Aorta (tissue), 5 donors: ENCODE measurements at regions not wholly inside any gene's neighbourhood (a gene's known extent, or its start where the extent isn't known, plus 50 kb on each side); places are given as distances from the start of the nearest gene placed in this dataset.
"Not testable (repeated sequence)": the region's sequence is repeated elsewhere in the genome, so short reads cannot be mapped to it uniquely, and the experiment has no call there.

ENCODE experiments used
- ATAC-seq: fragments of 200-7000 bp; cut with Tn5 transposase; one replicate; pipeline ENCODE4 v1.9.1; 2022; ENCODE audit warnings: moderate library complexity; ENCODE audit not compliant: low FRiP score
- DNase-seq, 2 donors: peaks; one replicate each; pipeline ENCODE4 v3.0.0-alpha.2; 2020
- H3K27ac ChIP-seq, 2 donors: one replicate each; pipeline ENCODE4 v1.5.1; 2013; ENCODE audit warnings: low read length in 2 of 2, mild to moderate bottlenecking in 2 of 2, moderate library complexity in 2 of 2, control low read depth in 1 of 2, inconsistent platforms in 1 of 2, low read depth in 1 of 2
- H3K27me3 ChIP-seq, 2 donors: one replicate each; pipeline ENCODE4 v1.6.1; 2013; ENCODE audit warnings: control low read depth in 1 of 2, low read length in 1 of 2, mild to moderate bottlenecking in 1 of 2, moderate library complexity in 1 of 2; ENCODE audit not compliant: insufficient read depth in 2 of 2, control insufficient read depth in 1 of 2
- H3K36me3 ChIP-seq, 2 donors: one replicate each; pipeline ENCODE4 v1.6.1; 2013; ENCODE audit warnings: control low read depth in 1 of 2, low read length in 1 of 2, mild to moderate bottlenecking in 1 of 2; ENCODE audit not compliant: insufficient read depth in 2 of 2, control insufficient read depth in 1 of 2
- H3K4me1 ChIP-seq, 2 donors: one replicate each; pipeline ENCODE4 v1.6.1; 2013; ENCODE audit warnings: low read length in 2 of 2, control low read depth in 1 of 2, mild to moderate bottlenecking in 1 of 2, moderate library complexity in 1 of 2; ENCODE audit not compliant: insufficient read depth in 2 of 2, control insufficient read depth in 1 of 2
- H3K4me3 ChIP-seq, 2 donors: one replicate each; pipeline ENCODE4 v1.5.1; 2013; ENCODE audit warnings: low read length in 2 of 2, control low read depth in 1 of 2, mild to moderate bottlenecking in 1 of 2
- H3K9me3 ChIP-seq: one replicate; pipeline ENCODE4 v1.6.1; 2013; ENCODE audit warnings: mild to moderate bottlenecking, low read length; ENCODE audit not compliant: control insufficient read depth
- WGBS, 2 donors: extraction: QIAGEN DNeasy Blood & Tissue Kit; methylation state at CpG; one replicate each; pipeline ENCODE4 v1.1.7; 2013; 5-methylcytosine and 5-hydroxymethylcytosine counted together
- intact Hi-C, 2 donors: fragments of 100-400 bp; cut with DNase I; formaldehyde crosslinking; loops; one replicate each; pipeline versions ENCODE4 v1.14.2 to v1.15.0; 2022
- donor health status: healthy with polysubstance abuse.
- donor health status: Bipolar disorder and iron deficiency.
- donor health status: DM: no; HTN: no; CAD: no.
- donor health status: DM: no; HTN: no; CAD: no.
- donor health status: DM: yes; HTN: yes; CAD: no.

DNA sequence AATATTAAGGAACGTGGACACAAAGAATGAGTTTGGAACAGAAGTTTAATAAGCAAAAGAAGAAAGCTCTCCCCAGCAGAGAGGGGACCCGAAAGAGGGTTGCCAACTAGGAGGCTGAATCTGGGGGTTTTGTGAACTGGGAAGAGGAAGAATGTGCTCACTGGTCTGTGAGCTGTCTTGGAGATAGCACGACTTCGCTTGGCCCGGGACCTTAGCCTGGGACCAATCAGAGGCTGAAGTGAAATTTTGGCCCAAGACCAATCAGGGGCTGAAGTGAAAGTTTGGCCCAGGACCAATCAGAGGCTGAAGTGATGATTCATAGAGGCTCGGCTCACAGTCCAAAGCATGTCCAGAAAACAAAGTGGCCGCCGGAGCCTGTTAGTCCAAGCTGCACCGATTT is 148.0 kb upstream of the ZNF337 start:
- DNase-seq, H3K27ac ChIP-seq, H3K36me3 ChIP-seq, H3K9me3 ChIP-seq, H3K27me3 ChIP-seq, H3K4me1 ChIP-seq, H3K4me3 ChIP-seq, intact Hi-C loops: not testable (repeated sequence)
- no CpG with 5 or more reads among the region's 9 CpGs for WGBS, 2 donors
- peak; percentile 67 for ATAC-seq

DNA sequence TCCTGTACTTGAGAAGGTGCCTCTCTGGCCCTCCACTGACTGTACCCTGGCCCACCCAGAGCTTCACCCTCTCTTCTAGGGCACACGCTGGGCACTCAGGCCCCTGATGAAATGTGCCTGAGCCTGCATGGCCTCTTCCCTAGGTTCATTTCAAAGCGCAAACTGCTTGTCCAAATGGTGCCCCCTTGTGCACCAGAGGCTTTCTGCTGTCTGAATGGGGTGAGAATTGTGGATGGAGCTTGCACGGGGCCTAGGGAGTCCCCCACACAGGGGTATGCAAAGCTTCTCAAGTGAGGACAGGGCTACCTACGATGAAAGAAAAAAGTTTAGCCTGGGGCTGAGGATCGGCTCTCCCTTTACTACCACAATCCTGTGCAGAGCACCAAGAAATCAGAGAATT is 116.9 kb upstream of the ZNF337 start:
- WGBS, 2 donors: no CpG with 5 or more reads among the region's 5 CpGs
- H3K36me3 ChIP-seq, H3K27me3 ChIP-seq, intact Hi-C loops, H3K4me1 ChIP-seq, H3K9me3 ChIP-seq, DNase-seq, ATAC-seq, H3K27ac ChIP-seq, H3K4me3 ChIP-seq: not testable (repeated sequence)

- not testable (repeated sequence) for H3K9me3 ChIP-seq
These were observed 101.7 kb upstream of the ZNF337 start for GRCh38 chr20:25798174-25798993.

DNA sequence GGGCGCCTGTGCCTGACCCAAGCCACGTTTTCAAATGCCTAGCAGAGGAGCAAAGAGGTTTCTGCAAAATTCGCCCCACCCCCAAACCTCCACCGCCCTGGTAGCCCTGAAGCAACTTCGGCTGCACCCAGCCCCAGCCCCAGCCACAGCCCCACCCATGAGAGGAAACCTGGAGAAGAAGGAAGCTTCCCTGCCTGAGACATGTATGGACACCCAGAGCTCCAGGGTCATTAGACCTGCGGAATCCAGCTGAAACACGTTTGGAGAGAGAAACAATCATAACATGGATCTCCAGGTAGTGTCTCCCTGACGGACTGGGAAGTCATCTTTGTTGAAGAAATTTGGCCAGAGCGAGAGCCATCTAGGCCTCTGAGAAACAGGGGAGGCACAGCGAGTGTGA is 100.4 kb upstream of the ZNF337 start:
- intact Hi-C loops, H3K36me3 ChIP-seq, H3K27me3 ChIP-seq, H3K27ac ChIP-seq, H3K4me1 ChIP-seq, ATAC-seq, DNase-seq, H3K9me3 ChIP-seq, H3K4me3 ChIP-seq: not testable (repeated sequence)
- WGBS, 2 donors: no CpG with 5 or more reads among the region's 10 CpGs

More at GRCh38 chr20:25798174-25798993, 101.7 kb upstream of the ZNF337 start:
- H3K4me1 ChIP-seq, H3K36me3 ChIP-seq, DNase-seq, H3K27me3 ChIP-seq, intact Hi-C loops, H3K4me3 ChIP-seq, H3K27ac ChIP-seq: not testable (repeated sequence)
- no CpG with 5 or more reads among the region's 45 CpGs for WGBS, 2 donors
- peak; percentile 70 for ATAC-seq

- H3K4me3 ChIP-seq, H3K27me3 ChIP-seq, H3K27ac ChIP-seq, DNase-seq, H3K4me1 ChIP-seq, H3K9me3 ChIP-seq, intact Hi-C loops, H3K36me3 ChIP-seq, ATAC-seq: not testable (repeated sequence)
- WGBS, 2 donors: 75 to 78% methylated on average over 3 of the region's 3 CpGs
These were observed 80.6 kb upstream of the ZNF337 start for GRCh38 chr20:25777241-25777640.

- H3K36me3 ChIP-seq, H3K9me3 ChIP-seq, H3K4me1 ChIP-seq, intact Hi-C loops, ATAC-seq, H3K4me3 ChIP-seq, H3K27ac ChIP-seq, H3K27me3 ChIP-seq: not testable (repeated sequence)
- DNase-seq: peak in 1 of 2 donors; percentile 73
- 90 to 91% methylated on average over 24 of the region's 24 CpGs for WGBS, 2 donors
These were observed 78.1 kb upstream of the ZNF337 start for GRCh38 chr20:25774711-25775110.

- H3K4me1 ChIP-seq, intact Hi-C loops, H3K27ac ChIP-seq, H3K27me3 ChIP-seq, ATAC-seq, H3K4me3 ChIP-seq, H3K9me3 ChIP-seq, H3K36me3 ChIP-seq: not testable (repeated sequence)
- WGBS, 2 donors: 95% methylated on average over 13 to 14 of the region's 18 CpGs
- DNase-seq: peak in 1 of 2 donors; percentile 71
These were observed 77.5 kb upstream of the ZNF337 start for GRCh38 chr20:25774203-25774602.

- H3K9me3 ChIP-seq, H3K4me1 ChIP-seq, H3K36me3 ChIP-seq, intact Hi-C loops, H3K4me3 ChIP-seq, ATAC-seq, H3K27ac ChIP-seq, H3K27me3 ChIP-seq, DNase-seq: not testable (repeated sequence)
- 88 to 94% methylated on average over 3 of the region's 3 CpGs for WGBS, 2 donors
These were observed 75.8 kb upstream of the ZNF337 start for GRCh38 chr20:25772437-25772836.

GRCh38 chr20:25771818-25772217 is 75.2 kb upstream of the ZNF337 start:
- H3K9me3 ChIP-seq, H3K27me3 ChIP-seq, H3K4me3 ChIP-seq, DNase-seq, H3K36me3 ChIP-seq, H3K27ac ChIP-seq, ATAC-seq, H3K4me1 ChIP-seq, intact Hi-C loops: not testable (repeated sequence)
- WGBS, 2 donors: no CpG with 5 or more reads among the region's 1 CpG
